ENCODE measurements at regions not wholly inside any gene's neighbourhood (a gene's known extent, or its start where the extent isn't known, plus 50 kb on each side); places are given as distances from the start of the nearest gene placed in this dataset.
"Not testable (repeated sequence)": the region's sequence is repeated elsewhere in the genome, so short reads cannot be mapped to it uniquely, and the experiment has no call there.

- not testable (repeated sequence) for DNase-seq
Measured at GRCh38 chr14:105713836-105714235, 187.5 kb downstream of the TMEM121 start.

- not testable (repeated sequence) for DNase-seq
Measured at GRCh38 chr14:105718787-105719186, 192.4 kb downstream of the TMEM121 start.

DNA sequence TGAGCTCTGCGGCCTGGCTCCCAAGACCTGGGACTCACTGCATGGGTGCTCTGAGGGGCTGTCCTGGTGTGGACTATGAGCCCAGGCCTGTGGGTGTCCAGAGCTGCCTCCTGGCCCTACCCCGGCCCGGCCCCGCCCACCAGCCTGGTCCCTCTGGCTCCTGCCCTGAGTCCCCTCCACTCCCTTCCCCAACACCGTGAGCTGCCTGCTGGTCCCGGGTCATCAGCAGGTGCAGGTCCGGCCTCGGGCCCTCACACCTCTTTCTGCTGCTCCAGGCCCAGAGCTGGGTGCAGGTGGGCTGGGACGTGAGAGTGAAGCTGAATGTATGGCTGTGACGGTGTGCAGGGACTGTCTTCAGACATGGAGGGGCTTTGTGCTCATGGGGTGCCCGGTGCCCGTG is 193.7 kb downstream of the TMEM121 start:
- DNase-seq = not testable (repeated sequence)

DNA sequence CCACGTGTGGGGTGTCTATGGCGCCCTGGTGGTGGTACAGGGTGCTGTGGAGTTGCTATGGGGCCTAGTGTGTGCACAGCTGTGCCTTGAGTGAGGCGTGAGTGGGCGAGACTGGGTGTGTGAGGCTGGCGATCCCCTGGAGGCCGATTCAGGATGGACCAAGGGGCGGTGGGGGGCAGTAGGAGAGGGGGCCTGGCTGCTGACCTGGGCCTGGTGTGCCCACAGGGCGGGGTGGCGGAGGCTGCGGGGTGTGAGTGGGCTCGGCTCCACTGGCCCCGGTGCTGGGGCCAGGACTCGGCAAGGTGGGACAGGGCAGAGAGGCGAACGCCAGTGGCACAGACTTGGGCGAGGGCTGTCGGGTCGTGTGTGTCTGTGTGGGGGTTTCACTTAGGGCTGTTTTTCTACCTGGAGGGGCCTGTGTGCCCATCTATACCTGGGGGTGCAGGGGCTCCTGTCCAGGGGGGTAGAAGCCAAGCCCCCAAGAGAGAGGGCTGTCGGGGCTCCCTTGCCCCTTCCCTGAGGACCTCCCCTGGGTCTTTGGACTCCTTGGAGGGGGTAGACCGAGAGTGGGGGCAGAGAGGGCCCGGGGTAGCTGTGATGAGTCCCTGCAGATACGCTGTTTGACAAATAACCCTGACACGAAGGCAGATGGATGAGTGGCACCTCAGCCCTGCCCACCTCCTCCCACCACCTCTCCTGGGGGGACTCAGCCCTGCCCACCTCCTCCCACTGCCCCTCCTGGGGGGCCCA is 194.6 kb downstream of the TMEM121 start:
- not testable (repeated sequence) for DNase-seq

DNA sequence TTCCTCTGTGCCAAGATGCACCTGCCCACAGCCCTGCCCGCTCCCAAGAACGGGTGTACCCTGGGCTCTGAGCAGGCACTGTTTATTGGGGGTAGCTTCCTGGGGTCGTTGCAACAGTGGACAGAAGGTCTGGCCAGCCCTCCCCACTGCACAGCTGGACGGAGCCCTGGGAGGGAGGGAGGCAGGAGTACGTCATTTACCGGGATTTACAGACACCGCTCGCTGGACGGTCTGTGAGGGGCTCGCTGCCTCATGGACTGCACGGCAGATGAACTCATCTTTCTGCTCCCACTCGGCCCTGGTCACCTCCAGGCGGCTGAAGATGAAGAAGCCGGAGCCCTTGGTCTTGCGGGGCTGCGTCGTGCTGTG is 195.2 kb downstream of the TMEM121 start:
- not testable (repeated sequence) for DNase-seq

- DNase-seq = not testable (repeated sequence)
Measured at GRCh38 chr14:105721996-105722709, 195.8 kb downstream of the TMEM121 start.

DNA sequence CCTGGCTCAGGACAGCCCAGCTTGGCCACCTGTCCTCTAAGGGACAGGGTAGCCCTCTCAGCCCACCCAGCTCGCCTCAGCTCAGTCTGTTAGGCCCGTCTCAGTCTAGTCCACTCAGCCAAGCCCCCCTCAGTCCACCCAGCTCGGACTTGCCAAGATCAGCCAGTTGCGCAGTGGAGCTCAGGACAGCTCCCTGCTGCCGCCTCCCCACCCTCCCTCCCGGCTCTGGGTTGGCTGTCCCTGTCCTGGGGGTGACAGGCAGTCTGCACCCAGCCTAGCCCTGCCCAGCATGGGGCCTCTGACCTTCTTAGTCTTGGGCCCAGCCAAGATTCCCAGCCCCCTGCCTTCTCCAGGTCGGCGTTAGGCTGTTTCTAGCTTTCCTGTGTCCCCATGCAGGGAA is 196.9 kb downstream of the TMEM121 start:
- not testable (repeated sequence) for DNase-seq

DNA sequence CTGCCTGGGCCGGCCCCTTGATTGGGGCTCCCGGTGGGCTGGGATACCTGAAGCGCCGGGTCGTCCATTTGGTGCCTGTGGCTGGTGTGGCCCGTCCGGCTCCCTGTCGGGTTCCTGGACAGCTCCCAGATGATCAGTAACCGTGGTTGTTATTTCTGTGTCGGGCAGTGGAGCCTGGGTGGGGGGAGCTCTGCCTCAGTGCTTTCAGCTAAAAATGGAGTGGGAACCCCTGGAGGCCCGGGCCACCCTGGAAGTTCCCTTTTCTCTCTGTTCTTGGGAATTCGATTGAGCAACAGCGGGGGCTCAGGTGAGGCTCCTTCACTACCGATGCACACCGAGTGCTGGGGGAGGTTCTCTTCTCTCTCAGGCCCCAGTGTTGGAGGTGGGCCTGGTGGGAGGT is 197.4 kb downstream of the TMEM121 start:
- DNase-seq = not testable (repeated sequence)

DNA sequence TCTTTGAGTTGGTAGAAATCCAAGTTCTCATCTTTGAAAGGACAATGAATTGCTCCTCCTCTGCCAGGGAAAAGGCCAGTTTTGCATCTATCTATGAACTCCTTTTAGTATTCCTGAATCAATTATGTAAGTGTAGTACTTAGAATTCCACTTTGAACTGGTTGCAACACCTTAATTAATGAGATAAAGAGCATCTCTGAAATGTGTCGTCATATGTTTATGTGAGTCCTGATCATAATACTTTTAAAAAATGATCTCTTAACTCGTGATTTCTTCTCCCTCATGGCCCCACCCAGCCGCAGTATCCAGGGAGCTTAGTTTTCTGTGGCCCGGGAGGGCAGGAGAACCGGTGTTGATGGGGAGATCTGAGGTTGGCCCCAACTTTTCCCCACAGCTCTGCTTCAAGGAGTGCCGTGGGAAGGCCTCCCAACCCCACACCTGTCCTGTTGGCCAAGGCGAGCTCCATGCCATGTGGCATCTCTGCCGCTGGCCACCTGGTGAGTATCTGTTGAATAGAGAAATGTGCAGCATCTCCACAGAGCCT is 203.5 kb downstream of the TMEM121 start:
- not testable (repeated sequence) for DNase-seq

GRCh38 chr14:105730731-105731130 is 204.3 kb downstream of the TMEM121 start:
- not testable (repeated sequence) for DNase-seq

GRCh38 chr14:105731221-105731985 is 205.0 kb downstream of the TMEM121 start:
- DNase-seq = not testable (repeated sequence)

- DNase-seq = no peak
Measured at GRCh38 chr14:105733081-105734065, 207.0 kb downstream of the TMEM121 start.

- not testable (repeated sequence) for DNase-seq
Measured at GRCh38 chr14:105734241-105734640, 207.9 kb downstream of the TMEM121 start.

GRCh38 chr14:105736331-105736730 is 209.9 kb downstream of the TMEM121 start:
- not testable (repeated sequence) for DNase-seq

- no peak for DNase-seq
Measured at GRCh38 chr14:105737504-105738246, 211.3 kb downstream of the TMEM121 start.

DNA sequence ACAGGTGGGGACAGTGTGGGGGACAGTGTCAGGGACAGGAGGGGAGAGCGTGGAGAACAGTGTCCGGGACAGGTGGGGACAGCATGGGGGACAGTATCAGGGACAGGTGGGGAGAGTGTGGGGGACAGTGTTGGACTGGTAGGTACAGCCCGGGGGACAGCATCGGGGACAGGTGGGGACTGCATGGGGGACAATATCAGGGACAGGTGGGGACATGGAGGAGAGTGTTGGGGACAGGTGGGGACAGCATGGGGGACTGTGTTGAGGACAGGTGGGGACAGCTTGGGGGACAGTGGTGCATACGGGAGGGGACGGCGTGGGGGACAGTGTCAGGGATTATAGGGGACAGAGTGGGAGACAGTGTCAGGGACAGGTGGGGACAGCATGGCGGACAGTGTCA is 212.3 kb downstream of the TMEM121 start:
- no peak for DNase-seq

GRCh38 chr14:105739331-105740102 is 213.1 kb downstream of the TMEM121 start:
- no peak for DNase-seq

GRCh38 chr14:105740272-105740671 is 213.9 kb downstream of the TMEM121 start:
- DNase-seq = not testable (repeated sequence)

DNA sequence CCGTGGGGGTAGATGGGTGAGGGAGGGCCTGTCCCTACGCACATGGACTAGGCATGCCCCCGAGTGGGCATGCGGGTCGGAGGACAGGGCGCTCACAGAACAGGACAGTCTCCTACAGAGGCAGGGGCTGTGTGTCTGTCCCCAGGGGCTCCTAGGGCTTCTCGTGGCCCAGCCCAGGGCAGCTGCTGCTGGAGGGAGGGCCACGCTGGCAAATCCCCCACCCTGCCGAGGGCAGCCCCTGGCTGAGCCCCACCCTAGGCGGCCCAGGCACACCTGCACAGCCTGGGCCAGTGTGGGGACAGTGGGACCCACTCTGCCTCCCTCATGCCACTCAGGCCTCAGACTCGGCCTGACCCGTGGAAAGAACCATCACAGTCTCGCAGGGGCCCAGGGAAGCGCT is 214.6 kb downstream of the TMEM121 start:
- not testable (repeated sequence) for DNase-seq

Data from DMS79 treated with DMSO at 0.1 percent for 48 hours (cell line).